Breast epithelium (tissue), 3 donors: ENCODE measurements at regions not wholly inside any gene's neighbourhood (a gene's known extent, or its start where the extent isn't known, plus 50 kb on each side); places are given as distances from the start of the nearest gene placed in this dataset.

Source experiments
- POLR2A ChIP-seq: fragments of 450-650 bp; IDR thresholded peaks from one replicate; pipeline ENCODE4 v1.6.1; 2016; ENCODE audit warnings: antibody characterized with exemption, mild to moderate bottlenecking, moderate library complexity
- POLR2AphosphoS5 ChIP-seq, 3 donors: sonication (generic); formaldehyde crosslinking; IDR thresholded peaks; one replicate each; pipeline ENCODE4 v1.6.1; 2017; ENCODE audit warnings: antibody characterized with exemption in 3 of 3
- TF ChIP-seq, protein P1 (sequence below), 3 donors: fragments of 450-650 bp; IDR thresholded peaks; one replicate each; pipeline ENCODE4 v1.5.1; 2016 to 2017; ENCODE audit warnings: antibody characterized with exemption in 3 of 3, mild to moderate bottlenecking in 3 of 3, moderate library complexity in 3 of 3

- TF ChIP-seq POLR2AphosphoS5 (IDR thresholded peaks at IDR 0.05) (no peak), POLR2A (no peak)
- TF ChIP-seq, protein P1, sequence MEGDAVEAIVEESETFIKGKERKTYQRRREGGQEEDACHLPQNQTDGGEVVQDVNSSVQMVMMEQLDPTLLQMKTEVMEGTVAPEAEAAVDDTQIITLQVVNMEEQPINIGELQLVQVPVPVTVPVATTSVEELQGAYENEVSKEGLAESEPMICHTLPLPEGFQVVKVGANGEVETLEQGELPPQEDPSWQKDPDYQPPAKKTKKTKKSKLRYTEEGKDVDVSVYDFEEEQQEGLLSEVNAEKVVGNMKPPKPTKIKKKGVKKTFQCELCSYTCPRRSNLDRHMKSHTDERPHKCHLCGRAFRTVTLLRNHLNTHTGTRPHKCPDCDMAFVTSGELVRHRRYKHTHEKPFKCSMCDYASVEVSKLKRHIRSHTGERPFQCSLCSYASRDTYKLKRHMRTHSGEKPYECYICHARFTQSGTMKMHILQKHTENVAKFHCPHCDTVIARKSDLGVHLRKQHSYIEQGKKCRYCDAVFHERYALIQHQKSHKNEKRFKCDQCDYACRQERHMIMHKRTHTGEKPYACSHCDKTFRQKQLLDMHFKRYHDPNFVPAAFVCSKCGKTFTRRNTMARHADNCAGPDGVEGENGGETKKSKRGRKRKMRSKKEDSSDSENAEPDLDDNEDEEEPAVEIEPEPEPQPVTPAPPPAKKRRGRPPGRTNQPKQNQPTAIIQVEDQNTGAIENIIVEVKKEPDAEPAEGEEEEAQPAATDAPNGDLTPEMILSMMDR (IDR thresholded peaks at IDR 0.05), result no peak
These were observed 1321.1 kb downstream of the RAPGEF2 start for GRCh38 chr4:160423879-160424451.
